Natural killer cell (primary cell): ENCODE measurements at regions not wholly inside any gene's neighbourhood (a gene's known extent, or its start where the extent isn't known, plus 50 kb on each side); places are given as distances from the start of the nearest gene placed in this dataset.

ENCODE experiments used
- ATAC-seq, 3 donors: fragments of 150-1000 bp in 2 of 3; fragments of 200-7000 bp in 1 of 3; cut with Tn5 transposase; 1 replicate in 1 of 3; 2 replicates in 2 of 3; pipeline ENCODE4 v1.10.0; 2021; ENCODE audit warnings: mild to moderate bottlenecking in 2 of 3, moderate library complexity in 2 of 3
- DNase-seq, 2 donors: peaks; one replicate each; pipeline versions ENCODE4 v3.0.0 to v3.0.0-alpha.2; 2013 to 2021; ENCODE audit warnings: mixed read lengths in 1 of 2
- H3K27ac ChIP-seq: one replicate; pipeline ENCODE4 v1.5.1; 2013; ENCODE audit warnings: mild to moderate bottlenecking, low read length
- H3K27me3 ChIP-seq: one replicate; pipeline ENCODE4 v1.6.1; 2013; ENCODE audit warnings: low read length; ENCODE audit not compliant: control insufficient read depth, insufficient read depth
- H3K36me3 ChIP-seq: one replicate; pipeline ENCODE4 v1.6.1; 2013; ENCODE audit warnings: low read length; ENCODE audit not compliant: control insufficient read depth, insufficient read depth
- H3K4me1 ChIP-seq: one replicate; pipeline ENCODE4 v1.6.1; 2013; ENCODE audit warnings: low read length; ENCODE audit not compliant: control insufficient read depth, insufficient read depth
- H3K4me3 ChIP-seq: one replicate; pipeline ENCODE4 v1.5.1; 2013; ENCODE audit warnings: low read length
- H3K9me3 ChIP-seq: one replicate; pipeline ENCODE4 v1.6.1; 2013; ENCODE audit warnings: low read length; ENCODE audit not compliant: control insufficient read depth, insufficient read depth
- H3K27ac Mint-ChIP-seq, 2 donors: one replicate each; pipeline ENCODE4 v1.8.0; 2022; ENCODE audit warnings: mild to moderate bottlenecking in 2 of 2, mixed read lengths in 2 of 2, moderate library complexity in 1 of 2
- H3K27me3 Mint-ChIP-seq, 2 donors: one replicate each; pipeline ENCODE4 v1.8.0; 2022; ENCODE audit warnings: low read depth in 2 of 2, mixed read lengths in 2 of 2
- H3K36me3 Mint-ChIP-seq: one replicate; pipeline ENCODE4 v1.8.0; 2022; ENCODE audit warnings: mixed read lengths
- H3K4me1 Mint-ChIP-seq, 2 donors: one replicate each; pipeline ENCODE4 v1.8.0; 2022; ENCODE audit warnings: mixed read lengths in 2 of 2
- H3K4me3 Mint-ChIP-seq: one replicate; pipeline ENCODE4 v1.8.0; 2022; ENCODE audit warnings: mild to moderate bottlenecking, moderate library complexity, mixed read lengths
- H3K9me3 Mint-ChIP-seq, 2 donors: one replicate each; pipeline ENCODE4 v1.8.0; 2022; ENCODE audit warnings: mixed read lengths in 2 of 2
- WGBS: methylation state at CpG from one replicate; pipeline ENCODE4 v1.1.7; 2013; ENCODE audit warnings: missing lambda C conversion rate; ENCODE audit not compliant: insufficient coverage; 5-methylcytosine and 5-hydroxymethylcytosine counted together
- intact Hi-C: fragments of 100-400 bp; cut with micrococcal nuclease; formaldehyde crosslinking; loops from one replicate; pipeline ENCODE4 v1.14.2; 2022
- TF ChIP-seq, protein P1 (sequence below): fragments of 200-600 bp; IDR thresholded peaks from one replicate; pipeline ENCODE4 v1.8.0; 2022; ENCODE audit warnings: antibody characterized with exemption

DNA sequence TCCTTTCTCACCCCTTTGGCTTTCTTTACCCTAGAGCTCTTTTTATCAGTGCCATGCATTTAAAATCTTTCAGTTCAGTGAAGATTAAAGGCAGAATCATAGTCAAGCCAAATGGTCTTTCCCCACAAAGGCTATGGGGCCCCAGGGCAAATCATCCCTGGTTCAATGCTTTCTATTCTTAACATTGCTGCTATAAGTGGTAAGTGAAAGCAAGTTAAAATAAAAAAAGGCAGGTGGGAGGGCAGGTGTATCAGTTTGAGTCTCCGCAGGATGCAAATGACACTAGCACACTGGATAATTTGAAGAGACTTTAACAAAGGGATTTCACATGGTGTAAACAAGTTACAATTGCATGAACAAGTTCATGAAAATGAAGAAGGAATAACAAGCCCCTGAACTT, 757.4 kb downstream of the SATB2 start:
- no peaks in the 10 kb centered on the region for H3K36me3 Mint-ChIP-seq
- H3K4me1 ChIP-seq, result no peaks in the 10 kb centered on the region
- no peak overlapping the region for H3K27ac Mint-ChIP-seq
- intact Hi-C loops, result no loop called here
- TF ChIP-seq, protein P1, sequence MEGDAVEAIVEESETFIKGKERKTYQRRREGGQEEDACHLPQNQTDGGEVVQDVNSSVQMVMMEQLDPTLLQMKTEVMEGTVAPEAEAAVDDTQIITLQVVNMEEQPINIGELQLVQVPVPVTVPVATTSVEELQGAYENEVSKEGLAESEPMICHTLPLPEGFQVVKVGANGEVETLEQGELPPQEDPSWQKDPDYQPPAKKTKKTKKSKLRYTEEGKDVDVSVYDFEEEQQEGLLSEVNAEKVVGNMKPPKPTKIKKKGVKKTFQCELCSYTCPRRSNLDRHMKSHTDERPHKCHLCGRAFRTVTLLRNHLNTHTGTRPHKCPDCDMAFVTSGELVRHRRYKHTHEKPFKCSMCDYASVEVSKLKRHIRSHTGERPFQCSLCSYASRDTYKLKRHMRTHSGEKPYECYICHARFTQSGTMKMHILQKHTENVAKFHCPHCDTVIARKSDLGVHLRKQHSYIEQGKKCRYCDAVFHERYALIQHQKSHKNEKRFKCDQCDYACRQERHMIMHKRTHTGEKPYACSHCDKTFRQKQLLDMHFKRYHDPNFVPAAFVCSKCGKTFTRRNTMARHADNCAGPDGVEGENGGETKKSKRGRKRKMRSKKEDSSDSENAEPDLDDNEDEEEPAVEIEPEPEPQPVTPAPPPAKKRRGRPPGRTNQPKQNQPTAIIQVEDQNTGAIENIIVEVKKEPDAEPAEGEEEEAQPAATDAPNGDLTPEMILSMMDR, result no peak
- 90% methylated on average over 1 of the region's 1 CpG for WGBS
- peaks cover 11 to 17% of the 10 kb centered on the region in 2 donors for H3K9me3 Mint-ChIP-seq
- DNase-seq, result no peak
- H3K36me3 ChIP-seq, result no peaks in the 10 kb centered on the region
- H3K27ac ChIP-seq, result no peak overlapping the region
- no peak for ATAC-seq
- H3K9me3 ChIP-seq, result no peaks in the 10 kb centered on the region
- no peak overlapping the region for H3K4me3 ChIP-seq
- H3K27me3 ChIP-seq, result no peaks in the 10 kb centered on the region
- no peaks in the 10 kb centered on the region for H3K4me1 Mint-ChIP-seq
- no peaks in the 10 kb centered on the region for H3K27me3 Mint-ChIP-seq
- H3K4me3 Mint-ChIP-seq, result no peak overlapping the region

DNA sequence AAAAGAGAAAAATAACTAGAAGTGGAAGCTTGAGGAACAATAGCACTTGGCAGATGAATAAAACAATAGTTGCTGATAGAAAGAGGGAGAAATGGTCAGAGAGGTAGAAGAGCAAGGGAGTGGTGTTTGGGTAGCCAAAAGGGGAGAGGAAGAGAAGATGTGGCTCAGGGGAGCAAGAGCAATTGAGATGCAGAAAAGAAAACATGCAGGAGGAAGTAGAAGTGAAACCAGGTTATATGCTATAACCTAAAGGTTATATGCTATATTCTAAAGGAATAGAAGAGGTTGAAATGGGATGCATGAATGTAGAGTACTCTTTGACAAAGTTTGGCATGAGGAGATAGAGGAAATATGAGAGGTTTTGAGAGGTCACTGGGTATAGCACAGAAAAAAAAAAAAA, 759.5 kb downstream of the SATB2 start:
- Histone ChIP-seq H3K9me3 (no peaks in the 10 kb centered on the region), H3K27ac (no peak overlapping the region), H3K4me1 (no peaks in the 10 kb centered on the region), H3K27me3 (no peaks in the 10 kb centered on the region), H3K4me3 (no peak overlapping the region), H3K36me3 (no peaks in the 10 kb centered on the region)
- H3K4me3 Mint-ChIP-seq, result no peak overlapping the region
- TF ChIP-seq, protein P1, result no peak
- ATAC-seq (no peak), DNase-seq (no peak)
- intact Hi-C loops, result no loop called here
- H3K27ac Mint-ChIP-seq, result no peak overlapping the region
- H3K4me1 Mint-ChIP-seq, result no peaks in the 10 kb centered on the region
- no peaks in the 10 kb centered on the region for H3K27me3 Mint-ChIP-seq
- peaks cover 7 to 8% of the 10 kb centered on the region in 2 donors for H3K9me3 Mint-ChIP-seq
- H3K36me3 Mint-ChIP-seq, result no peaks in the 10 kb centered on the region

DNA sequence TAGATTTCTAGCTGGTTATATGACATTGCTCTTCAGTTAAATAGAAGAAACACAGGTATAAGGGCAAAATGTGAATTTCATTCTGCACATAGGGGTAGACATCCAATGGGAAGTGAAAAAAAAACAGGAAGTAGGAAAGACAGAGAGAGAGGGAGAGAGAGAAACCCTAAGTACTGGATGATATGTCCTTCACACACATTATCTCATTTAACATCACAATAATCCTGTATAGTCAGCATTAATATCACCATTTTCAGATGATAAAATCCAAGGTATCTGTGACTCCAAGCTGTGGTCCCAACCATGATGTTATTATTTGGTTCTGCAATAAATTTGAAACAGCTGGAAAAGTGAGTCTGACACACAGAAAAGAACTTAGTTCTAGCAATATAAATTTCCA, 759.9 kb downstream of the SATB2 start:
- peaks cover 7 to 8% of the 10 kb centered on the region in 2 donors for H3K9me3 Mint-ChIP-seq
- H3K36me3 ChIP-seq, result no peaks in the 10 kb centered on the region
- H3K27ac ChIP-seq, result no peak overlapping the region
- intact Hi-C loops, result no loop called here
- no peak for ATAC-seq
- H3K27ac Mint-ChIP-seq, result no peak overlapping the region
- H3K36me3 Mint-ChIP-seq, result no peaks in the 10 kb centered on the region
- no peak overlapping the region for H3K4me3 Mint-ChIP-seq
- H3K27me3 Mint-ChIP-seq, result no peaks in the 10 kb centered on the region
- TF ChIP-seq, protein P1, result no peak
- no peaks in the 10 kb centered on the region for H3K9me3 ChIP-seq
- DNase-seq, result no peak
- no peaks in the 10 kb centered on the region for H3K27me3 ChIP-seq
- H3K4me1 ChIP-seq, result no peaks in the 10 kb centered on the region
- no peaks in the 10 kb centered on the region for H3K4me1 Mint-ChIP-seq
- no peak overlapping the region for H3K4me3 ChIP-seq

DNA sequence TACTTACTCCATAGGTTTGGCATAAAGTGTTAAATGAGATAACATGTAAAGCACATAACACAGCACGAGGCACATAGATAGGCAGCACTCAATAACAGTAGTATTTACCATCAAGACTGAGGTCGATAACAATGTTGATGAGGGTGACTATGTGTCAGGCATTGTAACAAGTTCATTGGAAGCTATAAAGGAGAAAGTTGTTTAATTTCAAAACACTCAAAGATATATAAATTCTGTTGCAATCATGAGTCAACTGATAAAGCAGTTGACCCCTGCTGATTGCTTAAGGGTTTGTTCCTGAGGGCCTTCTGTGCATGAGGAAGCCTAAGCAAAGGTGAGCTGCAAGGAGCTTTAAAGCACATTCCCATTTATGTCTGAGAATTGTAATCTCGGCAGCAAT, 760.5 kb downstream of the SATB2 start:
- Mint-ChIP-seq H3K36me3 (no peaks in the 10 kb centered on the region), H3K27ac (no peak overlapping the region), H3K9me3 (peaks cover 7 to 11% of the 10 kb centered on the region in 2 donors), H3K27me3 (no peaks in the 10 kb centered on the region), H3K4me1 (no peaks in the 10 kb centered on the region), H3K4me3 (no peak overlapping the region)
- Histone ChIP-seq H3K4me3 (no peak overlapping the region), H3K4me1 (no peaks in the 10 kb centered on the region), H3K27ac (no peak overlapping the region), H3K27me3 (no peaks in the 10 kb centered on the region), H3K9me3 (no peaks in the 10 kb centered on the region), H3K36me3 (no peaks in the 10 kb centered on the region)
- no peak for DNase-seq
- TF ChIP-seq, protein P1, result no peak
- no peak for ATAC-seq
- intact Hi-C loops, result no loop called here
- WGBS, result 86% methylated on average over 1 of the region's 3 CpGs
